Mucosa of descending colon (tissue), 3 donors: ENCODE measurements at regions not wholly inside any gene's neighbourhood (a gene's known extent, or its start where the extent isn't known, plus 50 kb on each side); places are given as distances from the start of the nearest gene placed in this dataset.

ENCODE experiments used
- ATAC-seq: fragments of 200-7000 bp; cut with Tn5 transposase; one replicate; pipeline ENCODE4 v1.9.1; 2020; ENCODE audit warnings: mild to moderate bottlenecking, moderate library complexity
- DNase-seq, 3 donors: peaks; one replicate each; pipeline ENCODE4 v3.0.0-alpha.2; 2020
- H3K36me3 ChIP-seq: fragments of 200-600 bp; one replicate; pipeline ENCODE4 v1.8.0; 2021; ENCODE audit warnings: low read depth, mild to moderate bottlenecking
- H3K4me1 ChIP-seq: fragments of 200-600 bp; one replicate; pipeline ENCODE4 v1.8.0; 2021; ENCODE audit warnings: low read depth, mild to moderate bottlenecking
- H3K4me3 ChIP-seq: fragments of 200-600 bp; one replicate; pipeline ENCODE4 v1.8.0; 2021; ENCODE audit warnings: mild to moderate bottlenecking
- H3K9me3 ChIP-seq: fragments of 200-600 bp; one replicate; pipeline ENCODE4 v1.8.0; 2021; ENCODE audit warnings: mild to moderate bottlenecking
- CTCF ChIP-seq: fragments of 200-600 bp; IDR thresholded peaks from one replicate; pipeline ENCODE4 v1.8.0; 2022; ENCODE audit warnings: antibody characterized with exemption, mild to moderate bottlenecking
- intact Hi-C, 2 donors: fragments of 100-400 bp; cut with DNase I in 1 of 2; cut with micrococcal nuclease in 1 of 2; formaldehyde crosslinking; loops; one replicate each; pipeline versions ENCODE4 v1.11.0 to v1.11.1; 2022; cut with DNase I, micrococcal nuclease
- donor health status: DM: no; HTN: no; CAD: no; lungs with moderate emphysema.
- donor health status: DM: no; HTN: no; CAD: no.
- donor health status: DM: no; HTN: yes; CAD: no.

GRCh38 chr3:19769694-19770093 lies 164.3 kb downstream of the EFHB start:
- intact Hi-C loops = no loop called here
- TF ChIP-seq CTCF = no peak
- DNase-seq (no peak), ATAC-seq (no peak)
- Histone ChIP-seq H3K9me3 (no peaks in the 10 kb centered on the region), H3K4me1 (no peaks in the 10 kb centered on the region), H3K4me3 (no peak overlapping the region), H3K36me3 (no peaks in the 10 kb centered on the region)

GRCh38 chr3:19765954-19766353 lies 168.1 kb downstream of the EFHB start:
- no peak for ATAC-seq
- no peaks in the 10 kb centered on the region for H3K4me1 ChIP-seq
- no peak overlapping the region for H3K4me3 ChIP-seq
- H3K9me3 ChIP-seq = no peaks in the 10 kb centered on the region
- H3K36me3 ChIP-seq = no peaks in the 10 kb centered on the region
- TF ChIP-seq CTCF = no peak
- intact Hi-C loops = no loop called here
- DNase-seq = no peak

GRCh38 chr3:19757773-19758172 lies 176.2 kb downstream of the EFHB start:
- Histone ChIP-seq H3K4me1 (no peaks in the 10 kb centered on the region), H3K9me3 (no peaks in the 10 kb centered on the region), H3K4me3 (no peak overlapping the region), H3K36me3 (no peaks in the 10 kb centered on the region)
- DNase-seq (no peak), ATAC-seq (no peak)
- intact Hi-C loops = no loop called here
- no peak for TF ChIP-seq CTCF

- DNase-seq (peak in 1 of 3 donors; percentile 35), ATAC-seq (no peak)
- no peaks in the 10 kb centered on the region for H3K9me3 ChIP-seq
- intact Hi-C loops = no loop called here
- no peaks in the 10 kb centered on the region for H3K4me1 ChIP-seq
- no peak overlapping the region for H3K4me3 ChIP-seq
- no peak for TF ChIP-seq CTCF
- no peaks in the 10 kb centered on the region for H3K36me3 ChIP-seq
Observed at GRCh38 chr3:19749448-19750017, 184.5 kb downstream of the EFHB start.

- H3K4me3 ChIP-seq = no peak overlapping the region
- no peaks in the 10 kb centered on the region for H3K36me3 ChIP-seq
- intact Hi-C loops = no loop called here
- no peaks in the 10 kb centered on the region for H3K9me3 ChIP-seq
- ATAC-seq (no peak), DNase-seq (no peak)
- H3K4me1 ChIP-seq = no peaks in the 10 kb centered on the region
- TF ChIP-seq CTCF = no peak
Observed at GRCh38 chr3:19748782-19749447, 185.1 kb downstream of the EFHB start.
